ENCODE measurements at regions not wholly inside any gene's neighbourhood (a gene's known extent, or its start where the extent isn't known, plus 50 kb on each side); places are given as distances from the start of the nearest gene placed in this dataset.
"Not testable (repeated sequence)": the region's sequence is repeated elsewhere in the genome, so short reads cannot be mapped to it uniquely, and the experiment has no call there.

DNA sequence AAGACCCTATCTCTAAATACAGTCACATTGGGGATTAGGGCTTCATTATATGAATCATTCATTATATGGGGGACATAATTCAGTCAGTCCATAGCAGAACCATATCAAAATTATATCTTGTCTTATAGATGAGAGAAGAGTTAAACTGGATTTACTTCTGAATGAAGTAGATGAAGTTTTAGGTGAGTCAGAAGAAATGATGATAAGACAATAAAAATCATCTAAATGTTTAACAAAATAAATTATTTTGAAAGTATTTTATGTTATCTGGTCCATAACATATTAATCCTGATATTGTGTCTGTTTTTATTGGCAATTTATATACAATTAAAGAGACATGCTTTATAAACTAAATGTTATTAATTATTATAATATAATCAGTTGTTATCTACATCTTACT lies 76.9 kb upstream of the EFCAB3 start:
- no peaks in the 10 kb centered on the region for H3K27me3 ChIP-seq
- no peak overlapping the region for H3K27ac ChIP-seq
- TF ChIP-seq, protein P1, sequence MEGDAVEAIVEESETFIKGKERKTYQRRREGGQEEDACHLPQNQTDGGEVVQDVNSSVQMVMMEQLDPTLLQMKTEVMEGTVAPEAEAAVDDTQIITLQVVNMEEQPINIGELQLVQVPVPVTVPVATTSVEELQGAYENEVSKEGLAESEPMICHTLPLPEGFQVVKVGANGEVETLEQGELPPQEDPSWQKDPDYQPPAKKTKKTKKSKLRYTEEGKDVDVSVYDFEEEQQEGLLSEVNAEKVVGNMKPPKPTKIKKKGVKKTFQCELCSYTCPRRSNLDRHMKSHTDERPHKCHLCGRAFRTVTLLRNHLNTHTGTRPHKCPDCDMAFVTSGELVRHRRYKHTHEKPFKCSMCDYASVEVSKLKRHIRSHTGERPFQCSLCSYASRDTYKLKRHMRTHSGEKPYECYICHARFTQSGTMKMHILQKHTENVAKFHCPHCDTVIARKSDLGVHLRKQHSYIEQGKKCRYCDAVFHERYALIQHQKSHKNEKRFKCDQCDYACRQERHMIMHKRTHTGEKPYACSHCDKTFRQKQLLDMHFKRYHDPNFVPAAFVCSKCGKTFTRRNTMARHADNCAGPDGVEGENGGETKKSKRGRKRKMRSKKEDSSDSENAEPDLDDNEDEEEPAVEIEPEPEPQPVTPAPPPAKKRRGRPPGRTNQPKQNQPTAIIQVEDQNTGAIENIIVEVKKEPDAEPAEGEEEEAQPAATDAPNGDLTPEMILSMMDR (IDR thresholded peaks at IDR 0.05): no peak
- TF ChIP-seq POLR2A (IDR thresholded peaks at IDR 0.05) (no peak), EP300 (IDR thresholded peaks at IDR 0.05) (no peak)
- no peaks in the 10 kb centered on the region for H3K4me1 ChIP-seq
- peaks cover 0 to 14% (median 0%) of the 10 kb centered on the region in 4 donors for H3K9me3 ChIP-seq
- no peak overlapping the region for H3K4me3 ChIP-seq
- DNase-seq (ENCODE audit: low spot score in 2 of 2): no peak
- H3K36me3 ChIP-seq: no peaks in the 10 kb centered on the region

DNA sequence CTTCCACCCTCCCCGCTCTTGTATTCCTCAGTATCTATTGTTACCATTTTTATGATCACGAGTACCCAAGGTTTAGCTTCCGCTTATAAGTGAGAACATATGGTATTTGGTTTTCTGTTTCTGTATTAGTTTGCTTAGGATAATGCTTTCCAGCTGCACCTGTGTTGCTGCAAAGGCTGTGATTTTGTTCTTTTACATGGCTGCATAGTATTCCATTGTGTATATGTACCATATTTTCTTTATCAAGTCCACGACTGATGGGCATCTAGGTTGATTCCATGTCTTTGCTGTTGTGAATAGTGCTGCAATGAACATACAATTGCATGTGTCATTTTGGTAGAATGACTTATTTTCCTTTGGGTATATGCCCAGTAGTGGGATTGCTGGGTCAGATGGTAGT lies 79.7 kb upstream of the EFCAB3 start:
- no peak for DNase-seq (ENCODE audit: low spot score in 2 of 2)
- no peaks in the 10 kb centered on the region for H3K4me1 ChIP-seq
- H3K4me3 ChIP-seq: no peak overlapping the region
- peaks cover 0 to 14% (median 0%) of the 10 kb centered on the region in 4 donors for H3K9me3 ChIP-seq
- no peaks in the 10 kb centered on the region for H3K27me3 ChIP-seq
- WGBS, 2 donors: 85 to 87% methylated on average over 4 of the region's 4 CpGs
- no peak overlapping the region for H3K27ac ChIP-seq
- H3K36me3 ChIP-seq: no peaks in the 10 kb centered on the region
- no peak for TF ChIP-seq POLR2A (IDR thresholded peaks at IDR 0.05)
- TF ChIP-seq, protein P1 (IDR thresholded peaks at IDR 0.05): no peak
- TF ChIP-seq EP300 (IDR thresholded peaks at IDR 0.05): no peak

DNA sequence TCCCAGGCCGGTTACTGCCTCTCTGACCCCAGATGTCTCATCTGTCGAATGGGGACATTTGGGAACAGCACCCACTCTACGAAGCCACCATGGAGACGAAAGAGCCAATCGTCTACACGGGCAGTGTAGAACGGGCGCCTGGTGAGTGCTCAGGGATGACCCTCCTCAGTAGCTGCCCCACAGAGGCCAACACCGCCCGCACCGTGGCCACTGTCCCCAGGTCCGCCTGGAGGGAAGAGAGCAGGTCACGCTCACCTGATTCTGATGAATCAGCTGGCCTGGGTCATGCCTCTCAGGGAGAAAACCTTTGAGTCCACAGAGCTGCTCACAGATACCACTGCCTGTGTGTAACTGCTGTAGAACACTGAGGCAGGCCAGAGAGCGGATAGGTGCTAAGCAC lies 105.1 kb upstream of the EFCAB3 start:
- not testable (repeated sequence) for H3K4me3 ChIP-seq; DNase-seq (ENCODE audit: low spot score in 2 of 2); H3K27me3 ChIP-seq; H3K9me3 ChIP-seq; H3K27ac ChIP-seq; H3K36me3 ChIP-seq; H3K4me1 ChIP-seq
- 98% methylated on average over 8 of the region's 14 CpGs; no CpG with 5 or more reads in 1 of the 2 donors for WGBS, 2 donors

DNA sequence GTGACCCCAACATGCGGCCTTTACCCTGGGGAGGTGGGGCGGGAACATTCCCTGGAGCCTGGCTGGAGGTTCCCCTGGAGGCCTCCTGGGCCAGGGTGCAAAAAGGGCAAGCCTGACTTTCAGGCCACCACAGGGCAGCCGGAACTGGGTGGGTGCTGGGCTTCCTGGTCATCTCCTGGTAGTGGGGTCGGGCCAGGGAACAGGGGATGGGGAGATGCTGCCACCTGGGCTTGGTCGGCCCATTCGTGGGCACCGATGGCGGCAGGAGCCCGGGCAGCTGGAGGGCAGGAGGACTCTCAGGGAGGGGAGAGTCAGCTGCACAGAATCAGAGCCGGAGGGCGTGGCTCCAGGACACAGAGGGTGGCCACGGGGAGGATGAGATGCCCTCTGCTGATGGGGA lies 112.0 kb upstream of the EFCAB3 start:
- H3K27me3 ChIP-seq; DNase-seq (ENCODE audit: low spot score in 2 of 2): not testable (repeated sequence)

DNA sequence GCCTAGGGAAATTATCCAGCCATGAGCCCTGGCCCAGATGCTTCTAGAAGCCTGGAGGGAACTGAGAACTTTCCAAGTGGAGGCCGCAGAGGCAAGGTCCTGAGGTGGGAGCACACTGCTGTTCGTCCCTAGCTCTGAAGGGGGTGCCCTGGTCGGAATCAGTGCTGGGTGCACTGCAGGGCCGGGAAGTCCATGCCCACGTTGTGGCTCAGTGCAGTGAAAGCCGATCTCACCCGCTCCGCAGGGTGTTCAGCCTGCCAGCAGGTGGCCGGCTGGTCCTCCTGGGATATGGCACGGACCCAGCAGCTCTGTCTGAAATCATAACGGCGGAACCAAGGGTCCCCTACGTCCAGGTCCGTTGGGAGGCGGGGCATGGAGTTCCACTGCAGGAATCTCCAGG lies 115.4 kb upstream of the EFCAB3 start:
- not testable (repeated sequence) for H3K27me3 ChIP-seq; H3K4me3 ChIP-seq; DNase-seq (ENCODE audit: low spot score in 2 of 2); H3K9me3 ChIP-seq; H3K27ac ChIP-seq; H3K4me1 ChIP-seq; H3K36me3 ChIP-seq
- WGBS, 2 donors: no CpG with 5 or more reads among the region's 15 CpGs

More for the DNA sequence above, 112.0 kb upstream of the EFCAB3 start:
- not testable (repeated sequence) for H3K4me3 ChIP-seq, H3K4me1 ChIP-seq, H3K27ac ChIP-seq, H3K9me3 ChIP-seq, H3K36me3 ChIP-seq
- 83 to 88% methylated on average over 7 to 8 of the region's 12 CpGs for WGBS, 2 donors

DNA sequence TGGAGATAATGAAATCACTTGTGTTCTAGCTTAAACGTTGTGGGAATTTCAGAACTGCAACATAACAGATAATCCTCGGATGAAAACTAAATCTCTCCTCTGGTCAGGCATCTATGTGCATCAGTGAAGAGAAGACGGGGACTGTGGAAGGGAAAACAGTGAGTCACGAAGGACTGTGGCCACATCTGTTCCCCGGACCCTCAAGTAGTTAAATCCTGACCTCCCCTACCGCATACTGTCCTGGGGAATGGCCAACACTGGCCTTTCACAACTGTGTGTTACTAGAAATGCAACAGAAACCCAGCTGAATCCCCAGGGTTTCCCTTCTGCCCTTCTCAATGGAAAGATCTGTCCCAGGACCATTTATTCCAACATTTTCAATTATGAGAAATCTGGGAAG lies 124.6 kb upstream of the EFCAB3 start:
- H3K4me3 ChIP-seq; H3K27me3 ChIP-seq; H3K4me1 ChIP-seq; H3K36me3 ChIP-seq; H3K27ac ChIP-seq; H3K9me3 ChIP-seq; DNase-seq (ENCODE audit: low spot score in 2 of 2): not testable (repeated sequence)
- 28 to 47% methylated on average over 6 of the region's 6 CpGs for WGBS, 2 donors

DNA sequence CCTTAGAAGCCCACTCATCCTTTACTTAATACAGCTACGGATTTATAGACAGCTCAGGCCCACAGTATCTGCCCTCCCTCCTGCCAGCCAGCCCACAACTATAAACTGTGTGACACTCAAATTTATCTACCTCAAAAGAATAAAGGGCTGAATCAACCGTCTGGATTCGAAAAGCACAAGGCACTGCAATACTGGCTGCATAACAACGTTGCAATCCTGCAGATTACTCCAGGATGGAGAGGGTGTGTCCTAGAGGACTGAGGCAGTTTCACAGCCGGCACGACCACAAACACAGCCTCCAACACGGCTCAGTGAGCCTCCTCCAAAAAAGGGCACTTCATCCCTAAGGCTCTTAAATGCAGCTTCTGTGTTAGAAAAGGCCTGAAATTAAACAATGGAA lies 138.3 kb upstream of the EFCAB3 start:
- not testable (repeated sequence) for H3K36me3 ChIP-seq; H3K4me3 ChIP-seq; DNase-seq (ENCODE audit: low spot score in 2 of 2); H3K9me3 ChIP-seq; H3K27ac ChIP-seq; H3K4me1 ChIP-seq; H3K27me3 ChIP-seq
- 17% methylated on average over 7 of the region's 7 CpGs for WGBS, 2 donors

DNA sequence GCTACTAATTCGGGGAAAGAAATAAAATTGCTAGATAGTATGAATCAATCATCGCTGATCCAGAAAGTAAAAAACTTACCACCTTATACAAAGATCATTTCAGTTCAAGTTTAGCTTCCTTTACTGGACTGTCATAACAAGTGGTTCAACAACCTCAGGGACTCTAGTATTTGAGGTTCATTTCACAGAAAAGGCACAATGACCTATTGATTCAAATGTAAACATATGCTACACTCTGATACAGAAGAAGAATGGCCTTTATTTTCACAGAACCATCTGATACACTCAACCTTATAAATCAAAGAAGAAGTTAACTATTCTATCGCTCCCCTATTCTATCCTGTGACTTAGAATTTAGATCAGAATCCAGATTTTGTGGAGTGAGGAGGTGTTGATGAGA lies 140.8 kb upstream of the EFCAB3 start:
- H3K27ac ChIP-seq; H3K4me3 ChIP-seq; H3K36me3 ChIP-seq; DNase-seq (ENCODE audit: low spot score in 2 of 2); H3K4me1 ChIP-seq; H3K27me3 ChIP-seq; H3K9me3 ChIP-seq: not testable (repeated sequence)
- WGBS, 2 donors: 52 to 55% methylated on average over 3 of the region's 3 CpGs

DNA sequence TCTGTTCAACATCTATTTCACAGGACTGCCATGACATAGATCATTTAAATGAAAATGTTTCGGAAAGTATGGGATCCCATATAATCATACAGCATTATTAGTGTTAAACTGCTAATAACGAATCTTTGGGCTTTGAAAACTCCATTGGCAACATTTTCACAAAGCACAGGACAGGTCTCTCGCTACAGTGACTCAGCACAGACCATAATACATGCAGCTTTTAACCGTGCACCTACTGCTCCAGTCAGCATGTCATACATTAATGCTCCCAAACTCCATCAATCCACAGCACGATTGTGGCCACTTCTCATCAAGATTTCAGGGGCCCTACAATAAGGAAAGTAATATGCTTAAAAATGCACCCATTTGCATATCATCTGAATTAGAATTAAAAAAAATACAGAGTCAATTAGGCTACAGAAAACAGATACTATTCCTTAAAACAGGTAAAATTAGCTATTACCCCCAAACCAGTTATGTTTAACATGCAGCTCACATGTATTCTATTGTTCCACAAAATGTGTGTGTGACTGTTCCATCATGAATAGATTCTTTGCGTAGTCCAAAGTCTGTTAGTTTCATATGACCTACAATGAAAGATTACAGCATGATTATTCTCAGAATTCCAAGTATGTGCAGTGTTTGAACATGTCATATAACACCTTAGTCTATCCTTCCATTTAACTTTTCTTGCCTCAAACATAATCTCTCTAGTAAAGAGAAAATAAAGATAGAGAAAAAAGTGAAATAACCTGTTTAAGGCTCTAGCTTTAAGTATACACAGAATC lies 141.6 kb upstream of the EFCAB3 start:
- H3K9me3 ChIP-seq; H3K4me1 ChIP-seq; H3K27me3 ChIP-seq; H3K4me3 ChIP-seq; DNase-seq (ENCODE audit: low spot score in 2 of 2); H3K27ac ChIP-seq; H3K36me3 ChIP-seq: not testable (repeated sequence)
- 69 to 71% methylated on average over 6 of the region's 6 CpGs for WGBS, 2 donors

DNA sequence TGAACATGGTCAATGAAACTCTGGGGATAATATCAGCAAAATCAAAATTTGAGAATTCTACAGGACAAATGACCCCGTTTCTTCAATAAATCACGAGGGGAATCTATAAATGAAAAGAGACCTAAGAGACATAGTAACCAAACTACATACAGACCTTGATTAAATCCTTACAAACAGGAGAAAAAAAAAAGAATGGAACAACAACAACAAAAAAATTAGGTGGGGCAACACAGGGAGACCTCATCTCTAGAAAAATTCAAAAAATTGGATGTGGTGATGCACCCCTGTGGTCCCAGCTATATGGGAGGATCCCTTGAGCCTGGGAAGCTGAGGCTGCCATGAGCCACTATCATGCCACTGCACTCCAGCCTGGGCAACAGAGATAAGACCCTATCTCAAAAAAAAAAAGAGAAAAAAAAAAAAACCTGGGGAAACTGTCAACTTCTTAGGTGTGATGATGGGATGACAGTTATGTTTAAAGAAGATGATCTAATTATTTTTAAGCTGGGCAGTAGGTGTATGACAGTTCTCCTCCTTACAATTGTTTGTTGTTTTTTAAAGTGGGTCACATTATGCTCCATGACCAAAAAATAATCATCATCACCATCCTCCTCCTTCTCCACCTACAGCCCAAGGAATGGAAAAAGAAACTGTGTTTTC lies 146.4 kb upstream of the EFCAB3 start:
- not testable (repeated sequence) for H3K36me3 ChIP-seq; H3K4me1 ChIP-seq; H3K9me3 ChIP-seq; H3K4me3 ChIP-seq; H3K27ac ChIP-seq; DNase-seq (ENCODE audit: low spot score in 2 of 2); H3K27me3 ChIP-seq
- 85 to 91% methylated on average over 2 of the region's 2 CpGs for WGBS, 2 donors

DNA sequence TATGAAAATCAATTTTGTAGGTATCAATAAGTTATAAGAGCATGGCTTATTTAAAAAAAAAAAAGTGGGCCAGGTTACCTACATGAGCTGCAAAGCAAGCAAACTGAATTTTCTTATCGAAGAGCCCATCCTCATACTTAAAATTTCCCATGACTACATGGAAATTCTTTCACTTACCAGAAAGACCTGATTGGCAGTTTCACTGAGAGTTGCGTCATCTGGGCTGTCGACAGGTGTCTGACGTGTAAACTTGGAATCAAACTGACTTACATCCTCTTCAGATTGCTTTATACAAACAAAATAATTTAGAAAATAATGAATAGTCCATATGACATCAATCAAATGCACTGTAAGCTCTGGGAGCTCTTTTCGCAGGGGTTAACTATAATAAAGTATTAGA lies 149.1 kb upstream of the EFCAB3 start:
- 76 to 84% methylated on average over 4 of the region's 5 CpGs for WGBS, 2 donors
- not testable (repeated sequence) for DNase-seq (ENCODE audit: low spot score in 2 of 2); H3K27me3 ChIP-seq; H3K36me3 ChIP-seq; H3K9me3 ChIP-seq; H3K4me1 ChIP-seq; H3K4me3 ChIP-seq; H3K27ac ChIP-seq
